ENCODE measurements at regions not wholly inside any gene's neighbourhood (a gene's known extent, or its start where the extent isn't known, plus 50 kb on each side); places are given as distances from the start of the nearest gene placed in this dataset.
"Not testable (repeated sequence)": the region's sequence is repeated elsewhere in the genome, so short reads cannot be mapped to it uniquely, and the experiment has no call there.

- in situ Hi-C loops (cut with HindIII; ENCODE audit: low sequenced_read_pairs) = no loop called here
Measured at GRCh38 chr1:188769936-188770335, 1707.7 kb downstream of the BRINP3 start.

DNA sequence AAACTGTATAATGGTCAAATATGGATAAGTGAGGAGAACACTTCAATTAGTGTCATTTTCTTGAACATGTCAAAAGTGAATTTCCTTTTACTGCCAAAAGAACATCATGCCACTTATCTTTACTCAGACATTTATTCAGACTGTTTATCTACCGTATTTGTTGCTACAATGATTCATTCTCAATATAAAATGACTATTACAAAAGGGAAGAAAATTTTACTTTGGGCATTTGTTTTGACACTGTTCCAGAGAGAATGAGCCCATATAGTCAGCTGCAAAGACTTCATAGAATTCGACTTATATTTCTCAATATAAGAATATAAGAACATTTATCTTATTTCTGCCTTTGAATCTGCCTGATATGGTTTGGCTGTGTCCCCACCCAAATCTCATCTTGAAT, 1699.1 kb downstream of the BRINP3 start:
- in situ Hi-C loops (cut with HindIII; ENCODE audit: low sequenced_read_pairs) = no loop called here

GRCh38 chr1:188782220-188782841, 1695.3 kb downstream of the BRINP3 start:
- in situ Hi-C loops (cut with HindIII; ENCODE audit: low sequenced_read_pairs) = no loop called here

DNA sequence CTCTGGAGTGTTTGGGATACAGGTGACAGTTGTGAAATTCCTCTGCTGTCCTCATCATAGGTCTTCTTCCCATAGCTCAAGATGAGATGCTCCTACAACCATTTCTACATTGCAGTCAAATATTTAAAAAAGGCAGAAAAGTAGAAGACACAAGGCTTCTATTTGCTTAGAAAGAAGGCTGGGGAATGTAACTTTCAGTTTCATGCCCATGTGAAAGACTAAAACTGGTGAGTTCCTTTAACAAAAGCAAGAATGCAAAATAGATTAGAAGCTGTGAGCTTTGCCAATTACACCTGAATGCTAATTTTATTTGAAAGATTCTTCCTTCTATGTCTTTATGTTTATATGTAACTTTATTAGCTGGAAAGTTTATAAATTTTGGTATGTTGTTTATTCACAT, 1682.7 kb downstream of the BRINP3 start:
- in situ Hi-C loops (cut with HindIII; ENCODE audit: low sequenced_read_pairs) = no loop called here

DNA sequence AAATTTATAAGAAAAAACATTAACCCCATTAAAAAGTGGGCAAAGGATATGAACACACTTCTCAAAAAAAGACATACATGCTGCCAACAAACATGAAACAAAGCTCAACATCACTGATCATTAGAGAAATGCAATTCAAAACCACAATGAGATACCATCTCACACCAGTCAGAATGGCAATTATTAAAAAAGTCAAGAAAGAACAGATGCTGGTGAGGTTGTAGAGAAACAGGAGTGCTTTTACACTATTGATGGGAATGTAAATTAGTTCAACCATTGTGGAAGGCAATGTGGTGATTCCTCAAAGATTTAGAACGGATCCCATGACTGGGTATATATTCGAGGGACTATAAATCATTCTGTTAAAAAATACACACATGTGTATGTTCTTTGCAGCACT, 1665.5 kb downstream of the BRINP3 start:
- in situ Hi-C loops (cut with HindIII; ENCODE audit: low sequenced_read_pairs) = not testable (repeated sequence)

DNA sequence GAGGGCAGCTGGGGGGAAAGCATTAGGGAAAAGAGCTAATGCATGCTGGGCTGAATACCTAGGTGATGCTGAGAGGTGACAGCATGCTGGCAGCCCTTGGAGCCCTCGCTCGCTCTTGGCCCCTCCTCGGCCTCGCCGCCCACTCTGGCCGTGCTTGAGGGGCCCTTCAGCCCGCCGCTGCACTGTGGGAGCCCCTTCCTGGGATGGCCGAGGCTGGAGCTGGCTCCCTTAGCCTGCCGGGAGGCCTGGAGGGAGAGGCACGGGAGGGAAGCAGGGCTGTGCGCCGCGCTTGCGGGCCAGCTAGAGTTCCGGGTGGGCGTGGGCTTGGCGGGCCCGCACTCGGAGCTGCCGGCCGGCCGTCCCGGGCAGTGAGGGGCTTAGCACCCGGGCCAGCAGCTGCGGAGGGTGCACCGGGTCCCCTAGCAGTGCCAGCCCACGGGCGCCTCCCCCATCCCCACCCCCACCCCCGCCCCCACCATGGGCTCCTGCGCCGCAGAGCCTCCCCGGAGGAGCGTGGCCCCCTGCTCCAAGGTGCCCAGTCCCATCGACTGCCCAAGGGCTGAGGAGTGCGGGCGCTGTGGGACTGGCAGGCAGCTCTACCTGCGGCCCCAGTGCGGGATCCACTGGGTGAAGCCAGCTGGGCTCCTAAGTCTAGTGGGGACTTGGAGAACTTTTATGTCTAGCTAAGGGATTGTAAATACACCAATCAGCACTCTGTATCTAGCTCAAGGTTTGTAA, 1664.7 kb downstream of the BRINP3 start:
- in situ Hi-C loops (cut with HindIII; ENCODE audit: low sequenced_read_pairs) = not testable (repeated sequence)

- in situ Hi-C loops (cut with HindIII; ENCODE audit: low sequenced_read_pairs) = no loop called here
Measured at GRCh38 chr1:188817814-188818213, 1659.8 kb downstream of the BRINP3 start.

DNA sequence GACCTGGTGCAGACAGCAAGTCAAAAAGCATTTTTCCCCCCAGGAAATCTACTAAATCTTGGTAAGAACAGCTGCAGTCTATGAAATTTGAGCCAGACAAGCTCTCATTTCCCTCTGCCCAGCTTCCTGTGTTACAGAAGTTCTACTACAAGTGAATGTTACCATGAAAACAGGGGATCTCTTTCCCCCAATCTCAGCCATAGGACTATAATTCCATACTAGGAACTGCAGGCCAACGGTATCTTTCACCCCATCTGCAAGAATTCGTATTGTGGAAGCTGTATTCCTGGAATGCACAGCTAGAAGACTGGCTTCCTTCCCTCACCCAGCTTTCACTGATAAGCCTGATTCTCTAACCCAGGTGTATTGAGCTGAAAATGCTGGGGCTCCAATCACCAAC, 1655.4 kb downstream of the BRINP3 start:
- in situ Hi-C loops (cut with HindIII; ENCODE audit: low sequenced_read_pairs) = no loop called here

- in situ Hi-C loops (cut with HindIII; ENCODE audit: low sequenced_read_pairs) = no loop called here
Measured at GRCh38 chr1:188825471-188825870, 1652.2 kb downstream of the BRINP3 start.

DNA sequence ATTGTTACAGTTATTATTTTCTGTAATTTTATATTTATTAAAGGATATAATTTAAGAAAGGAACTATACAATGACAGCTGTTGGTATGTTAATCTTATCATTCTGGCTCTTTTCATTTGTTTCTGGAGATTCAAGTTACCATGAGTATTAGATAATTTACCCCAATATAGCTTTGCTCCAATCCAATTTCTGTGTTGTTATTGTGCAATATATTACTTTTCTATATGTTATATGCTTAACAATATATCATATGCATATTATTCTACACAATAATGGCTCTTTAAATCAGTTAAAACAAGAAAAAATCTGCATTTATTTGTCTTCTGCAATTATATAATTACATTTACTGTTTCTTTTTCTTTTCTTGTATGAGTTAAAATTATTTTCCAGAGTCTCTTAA, 1650.9 kb downstream of the BRINP3 start:
- in situ Hi-C loops (cut with HindIII; ENCODE audit: low sequenced_read_pairs) = no loop called here

GRCh38 chr1:188827400-188827799, 1650.3 kb downstream of the BRINP3 start:
- in situ Hi-C loops (cut with HindIII; ENCODE audit: low sequenced_read_pairs) = no loop called here

- in situ Hi-C loops (cut with HindIII; ENCODE audit: low sequenced_read_pairs) = not testable (repeated sequence)
Measured at GRCh38 chr1:188841111-188841696, 1636.5 kb downstream of the BRINP3 start.

DNA sequence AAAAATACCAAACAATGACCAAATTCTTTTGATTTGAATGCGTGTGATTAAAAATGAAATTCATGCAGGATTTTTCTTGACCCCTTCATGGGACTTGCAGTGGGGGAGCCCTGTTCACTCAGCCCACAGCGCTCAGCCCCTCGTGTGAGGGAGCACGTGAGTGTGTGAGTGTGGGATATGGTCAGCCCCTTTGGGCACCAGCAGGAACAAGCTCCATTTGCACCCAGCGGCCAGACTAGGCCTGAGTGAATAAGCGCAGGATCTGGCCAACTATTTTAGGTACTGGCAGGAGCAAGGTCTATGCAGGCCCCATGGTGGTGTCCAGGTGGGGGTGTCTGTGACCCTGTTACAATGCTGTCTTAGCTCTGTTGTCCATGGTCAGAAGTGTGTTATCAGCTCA, 1631.2 kb downstream of the BRINP3 start:
- in situ Hi-C loops (cut with HindIII; ENCODE audit: low sequenced_read_pairs) = no loop called here

DNA sequence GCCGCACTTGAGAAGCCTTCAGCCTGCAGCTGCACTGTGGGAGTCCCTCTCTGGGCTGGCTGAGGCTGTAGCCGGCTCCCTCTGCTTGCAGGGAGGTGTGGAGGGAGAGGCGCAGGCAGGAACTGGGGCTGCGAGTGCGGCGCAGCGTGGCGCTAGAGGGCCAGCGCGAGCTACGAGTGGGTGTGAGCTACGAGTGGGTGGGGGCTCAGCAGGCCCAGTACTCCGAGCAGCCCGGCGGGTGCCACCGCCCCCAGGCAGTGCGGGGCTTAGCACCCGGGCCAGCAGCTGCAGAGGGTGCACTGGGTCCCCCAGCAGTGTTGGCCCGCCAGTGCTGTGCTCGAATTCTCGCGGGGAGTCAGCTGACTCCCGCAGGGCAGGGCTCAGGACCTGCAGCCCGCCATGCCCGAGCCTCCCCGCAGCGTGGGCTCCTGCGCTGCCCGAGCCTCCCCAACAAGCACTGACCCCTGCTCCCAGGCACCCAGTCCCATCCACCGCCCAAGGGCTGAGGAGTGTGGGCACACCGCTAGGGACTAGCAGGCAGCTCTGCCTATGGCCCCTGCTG, 1620.1 kb downstream of the BRINP3 start:
- in situ Hi-C loops (cut with HindIII; ENCODE audit: low sequenced_read_pairs) = no loop called here

DNA sequence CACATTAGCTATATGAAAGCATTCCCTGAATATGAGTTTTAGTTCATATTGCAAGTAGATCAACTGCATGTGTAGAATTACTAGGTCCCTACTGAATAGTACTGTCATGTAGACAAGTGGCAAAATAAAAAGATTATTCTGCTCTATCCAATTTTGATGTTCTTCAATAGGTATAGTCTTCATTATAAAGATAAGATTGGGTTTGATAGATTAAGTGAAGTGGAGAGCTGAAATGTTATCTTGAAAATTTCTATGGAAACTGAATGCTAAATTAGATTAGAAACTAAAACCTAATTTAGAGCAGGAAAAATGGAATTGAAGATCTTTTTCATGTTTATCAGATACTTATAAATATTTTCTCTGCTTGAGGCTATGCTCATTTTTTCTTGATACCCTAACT, 1610.0 kb downstream of the BRINP3 start:
- in situ Hi-C loops (cut with HindIII; ENCODE audit: low sequenced_read_pairs) = no loop called here

- in situ Hi-C loops (cut with HindIII; ENCODE audit: low sequenced_read_pairs) = no loop called here
Measured at GRCh38 chr1:188871164-188871563, 1606.5 kb downstream of the BRINP3 start.

DNA sequence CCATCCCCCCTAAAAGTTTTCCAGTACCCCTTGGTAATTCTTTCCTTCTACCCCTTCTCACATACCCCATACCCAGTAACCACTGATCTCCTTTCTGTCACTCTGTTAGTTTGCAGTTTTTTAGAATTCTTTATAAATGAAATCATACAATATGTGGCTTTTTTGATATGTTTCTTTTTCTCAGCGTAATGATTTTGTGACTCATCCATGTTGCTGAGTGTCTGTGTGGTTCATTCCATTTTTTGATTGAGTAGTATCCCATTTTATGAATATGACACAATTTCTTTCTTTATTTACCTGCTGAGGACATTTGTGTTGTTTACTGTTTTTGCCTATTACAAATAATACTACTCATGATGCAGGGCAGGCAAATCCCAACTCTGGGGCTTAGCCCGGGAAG, 1605.3 kb downstream of the BRINP3 start:
- in situ Hi-C loops (cut with HindIII; ENCODE audit: low sequenced_read_pairs) = no loop called here

DNA sequence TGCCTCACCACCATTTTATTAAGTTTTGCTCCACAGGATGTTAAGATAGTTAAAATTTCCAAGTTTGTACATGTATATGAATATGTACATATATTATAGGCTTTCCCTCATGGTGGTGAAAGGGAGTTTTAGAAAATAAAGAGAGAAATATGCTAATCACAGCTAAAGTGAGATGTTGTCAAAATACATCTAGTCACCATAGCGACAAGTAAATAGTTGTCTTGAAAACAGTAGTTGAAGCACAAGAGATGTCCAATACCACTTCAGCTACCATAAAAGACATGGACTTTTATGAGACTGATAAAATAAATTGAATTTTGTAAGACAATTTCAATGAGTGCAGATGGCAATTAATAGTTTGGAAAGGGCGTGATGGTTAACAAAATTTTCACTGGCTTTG, 1600.0 kb downstream of the BRINP3 start:
- in situ Hi-C loops (cut with HindIII; ENCODE audit: low sequenced_read_pairs) = no loop called here

- in situ Hi-C loops (cut with HindIII; ENCODE audit: low sequenced_read_pairs) = no loop called here
Measured at GRCh38 chr1:188888386-188888785, 1589.3 kb downstream of the BRINP3 start.

GRCh38 chr1:188889166-188889565, 1588.5 kb downstream of the BRINP3 start:
- in situ Hi-C loops (cut with HindIII; ENCODE audit: low sequenced_read_pairs) = no loop called here

DNA sequence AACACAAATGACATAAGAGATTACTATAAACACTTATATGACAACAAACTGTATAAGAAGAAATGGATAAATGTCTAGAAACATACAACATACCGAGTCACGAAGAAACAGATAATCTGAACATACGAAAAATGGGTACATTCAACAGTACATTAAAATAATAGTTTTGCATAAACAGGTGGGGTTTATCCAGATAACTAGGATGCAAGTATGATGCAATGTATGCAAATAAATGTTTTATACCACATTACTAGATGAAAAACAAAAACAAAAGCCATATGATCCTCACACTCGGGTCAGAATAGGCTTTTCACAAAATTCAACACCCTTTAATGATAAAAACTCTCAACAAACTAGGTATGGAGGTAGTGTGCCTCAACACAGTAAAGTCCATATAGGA, 1585.7 kb downstream of the BRINP3 start:
- in situ Hi-C loops (cut with HindIII; ENCODE audit: low sequenced_read_pairs) = no loop called here

DNA sequence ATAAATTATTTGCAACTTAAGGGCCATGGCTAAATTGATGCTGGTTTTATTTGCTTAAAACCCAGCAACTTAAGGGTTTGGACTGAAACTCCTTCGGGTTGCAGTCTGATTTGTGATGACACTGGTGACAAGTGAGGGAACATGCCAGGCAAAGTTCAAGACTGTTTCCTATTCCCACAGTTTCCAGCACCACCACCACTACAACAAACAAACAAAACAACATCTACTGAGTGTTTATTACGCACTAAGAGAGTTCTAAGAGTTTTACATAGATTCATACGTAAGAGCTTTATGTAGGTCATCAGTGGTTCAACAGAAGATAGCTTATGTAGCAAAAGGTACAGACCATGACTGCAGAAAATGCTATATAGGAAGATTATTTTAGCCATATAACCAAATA, 1582.1 kb downstream of the BRINP3 start:
- in situ Hi-C loops (cut with HindIII; ENCODE audit: low sequenced_read_pairs) = no loop called here

All from DLD1 (cell line).